HEK293 (cell line): ENCODE measurements at regions not wholly inside any gene's neighbourhood (a gene's known extent, or its start where the extent isn't known, plus 50 kb on each side); places are given as distances from the start of the nearest gene placed in this dataset.

Source experiments
- CTCF ChIA-PET: fragments of 350-600 bp; formaldehyde crosslinking; extraction: SDS; loops from one replicate; lab custom pipeline; 2021; ENCODE audit warnings: antibody characterized with exemption; lab: Yijun Ruan, JAX
- POLR2A ChIA-PET: fragments of 300-600 bp; formaldehyde crosslinking; extraction: SDS; loops from one replicate; lab custom pipeline; 2020; ENCODE audit warnings: antibody characterized with exemption, inconsistent platforms; lab: Yijun Ruan, JAX
- H3K27ac ChIP-seq: fragments of 200-500 bp; sonication (Bioruptor generic); 2 replicates; pipeline ENCODE4 v1.5.1; 2014; ENCODE audit warnings: low read depth, low read length, control low read depth, inconsistent platforms; ENCODE audit errors: extremely low read depth
- H3K36me3 ChIP-seq, 2 experiments: fragments of 200-500 bp in 1 of 2; sonication (Bioruptor generic) in 1 of 2; 1 replicate in 1 of 2; 2 replicates in 1 of 2; pipeline ENCODE4 v1.5.1; 2014 to 2017; ENCODE audit warnings: inconsistent platforms in 2 of 2, low read length in 2 of 2; ENCODE audit not compliant: control insufficient read depth in 2 of 2, insufficient read depth in 1 of 2
- H3K4me1 ChIP-seq: fragments of 200-500 bp; sonication (Bioruptor generic); 2 replicates; pipeline ENCODE4 v1.5.1; 2014; ENCODE audit warnings: mild to moderate bottlenecking, low read length, inconsistent platforms; ENCODE audit not compliant: control insufficient read depth, insufficient read depth
- H3K4me3 ChIP-seq: 2 replicates; pipeline ENCODE4 v1.5.1; 2011; ENCODE audit warnings: low read depth, mild to moderate bottlenecking, control low read depth, low read length, moderate library complexity
- H3K9me3 ChIP-seq: fragments of 200-500 bp; sonication (Bioruptor generic); 2 replicates; pipeline ENCODE4 v1.5.1; 2014; ENCODE audit warnings: low read depth, low read length, inconsistent platforms; ENCODE audit not compliant: control insufficient read depth, insufficient read depth
- CTCF ChIP-seq: fragments of 450-650 bp; formaldehyde crosslinking; IDR thresholded peaks from 2 replicates; pipeline ENCODE4 v1.5.1; 2016; ENCODE audit warnings: missing biosample characterization, missing genetic modification characterization
- ELK4 ChIP-seq: IDR thresholded peaks from 2 replicates; pipeline ENCODE4 v1.6.1; 2011; ENCODE audit warnings: mild to moderate bottlenecking, low read depth, low read length, borderline replicate concordance
- GLIS2 ChIP-seq: fragments of 450-650 bp; formaldehyde crosslinking; IDR thresholded peaks from 2 replicates; pipeline ENCODE4 v1.5.1; 2016; ENCODE audit warnings: missing biosample characterization, missing genetic modification characterization
- KLF16 ChIP-seq: fragments of 450-650 bp; formaldehyde crosslinking; IDR thresholded peaks from 2 replicates; pipeline ENCODE4 v1.5.1; 2017; ENCODE audit warnings: missing biosample characterization, missing genetic modification characterization
- OVOL3 ChIP-seq: fragments of 450-650 bp; formaldehyde crosslinking; IDR thresholded peaks from 2 replicates; pipeline ENCODE4 v1.5.1; 2016; ENCODE audit warnings: missing biosample characterization, missing genetic modification characterization
- PRDM1 ChIP-seq: fragments of 450-650 bp; formaldehyde crosslinking; IDR thresholded peaks from 2 replicates; pipeline ENCODE4; 2016; ENCODE audit warnings: missing biosample characterization, missing genetic modification characterization
- SCRT2 ChIP-seq: fragments of 450-650 bp; formaldehyde crosslinking; IDR thresholded peaks from 2 replicates; pipeline ENCODE4 v1.5.1; 2016; ENCODE audit warnings: missing biosample characterization, missing genetic modification characterization
- ZNF138 ChIP-seq: fragments of 450-650 bp; formaldehyde crosslinking; IDR thresholded peaks from 2 replicates; pipeline ENCODE4 v1.5.1; 2016; ENCODE audit warnings: missing biosample characterization, missing genetic modification characterization, borderline replicate concordance
- ZNF169 ChIP-seq: fragments of 450-650 bp; formaldehyde crosslinking; IDR thresholded peaks from 2 replicates; pipeline ENCODE4 v1.5.1; 2016; ENCODE audit warnings: missing biosample characterization, missing genetic modification characterization
- ZNF221 ChIP-seq: fragments of 450-650 bp; formaldehyde crosslinking; IDR thresholded peaks from 2 replicates; pipeline ENCODE4 v1.5.1; 2017; ENCODE audit warnings: missing biosample characterization, missing genetic modification characterization, borderline replicate concordance
- ZNF23 ChIP-seq: fragments of 450-650 bp; formaldehyde crosslinking; IDR thresholded peaks from 2 replicates; pipeline ENCODE4 v1.5.1; 2016; ENCODE audit warnings: missing biosample characterization, missing genetic modification characterization, borderline replicate concordance
- ZNF248 ChIP-seq: fragments of 450-650 bp; formaldehyde crosslinking; IDR thresholded peaks from 2 replicates; pipeline ENCODE4 v1.5.1; 2017; ENCODE audit warnings: missing biosample characterization, missing genetic modification characterization
- ZNF324 ChIP-seq: fragments of 450-650 bp; formaldehyde crosslinking; IDR thresholded peaks from 2 replicates; pipeline ENCODE4 v1.5.1; 2016; ENCODE audit warnings: missing biosample characterization, missing genetic modification characterization
- ZNF37A ChIP-seq: fragments of 450-650 bp; IDR thresholded peaks from 2 replicates; pipeline ENCODE4 v1.5.1; 2018; ENCODE audit warnings: missing biosample characterization, missing genetic modification characterization
- ZNF654 ChIP-seq: fragments of 450-650 bp; formaldehyde crosslinking; IDR thresholded peaks from 2 replicates; pipeline ENCODE4 v1.5.1; 2016; ENCODE audit warnings: low read depth, missing biosample characterization, missing genetic modification characterization
- ZNF670 ChIP-seq: fragments of 450-650 bp; formaldehyde crosslinking; IDR thresholded peaks from 2 replicates; pipeline ENCODE4 v1.5.1; 2016; ENCODE audit warnings: missing biosample characterization, missing genetic modification characterization, low read depth
- ZNF701 ChIP-seq: fragments of 450-650 bp; formaldehyde crosslinking; IDR thresholded peaks from 2 replicates; pipeline ENCODE4 v1.5.1; 2016; ENCODE audit warnings: missing biosample characterization, missing genetic modification characterization
- ZNF704 ChIP-seq: fragments of 450-650 bp; formaldehyde crosslinking; IDR thresholded peaks from 2 replicates; pipeline ENCODE4 v1.5.1; 2016; ENCODE audit warnings: missing biosample characterization, missing genetic modification characterization
- TF ChIP-seq, protein P1 (sequence below): fragments of 450-650 bp; formaldehyde crosslinking; IDR thresholded peaks from 2 replicates; pipeline ENCODE4 v1.5.1; 2017; ENCODE audit warnings: missing biosample characterization, missing genetic modification characterization
- TF ChIP-seq, protein P2 (sequence below): fragments of 450-650 bp; formaldehyde crosslinking; IDR thresholded peaks from 2 replicates; pipeline ENCODE4 v1.5.1; 2016; ENCODE audit warnings: missing biosample characterization, missing genetic modification characterization, low read depth
- TF ChIP-seq, protein P3 (sequence below): fragments of 450-650 bp; formaldehyde crosslinking; IDR thresholded peaks from 2 replicates; pipeline ENCODE4 v1.5.1; 2016; ENCODE audit warnings: missing biosample characterization, missing genetic modification characterization

GRCh38 chr5:89263846-89264245 is 380.9 kb upstream of the MEF2C start (continued):
- TF ChIP-seq ZNF37A (tag by site-specific recombination) (no peak), ZNF704 (tag by site-specific recombination) (no peak), SCRT2 (tag by site-specific recombination) (no peak)
- TF ChIP-seq, protein P1, sequence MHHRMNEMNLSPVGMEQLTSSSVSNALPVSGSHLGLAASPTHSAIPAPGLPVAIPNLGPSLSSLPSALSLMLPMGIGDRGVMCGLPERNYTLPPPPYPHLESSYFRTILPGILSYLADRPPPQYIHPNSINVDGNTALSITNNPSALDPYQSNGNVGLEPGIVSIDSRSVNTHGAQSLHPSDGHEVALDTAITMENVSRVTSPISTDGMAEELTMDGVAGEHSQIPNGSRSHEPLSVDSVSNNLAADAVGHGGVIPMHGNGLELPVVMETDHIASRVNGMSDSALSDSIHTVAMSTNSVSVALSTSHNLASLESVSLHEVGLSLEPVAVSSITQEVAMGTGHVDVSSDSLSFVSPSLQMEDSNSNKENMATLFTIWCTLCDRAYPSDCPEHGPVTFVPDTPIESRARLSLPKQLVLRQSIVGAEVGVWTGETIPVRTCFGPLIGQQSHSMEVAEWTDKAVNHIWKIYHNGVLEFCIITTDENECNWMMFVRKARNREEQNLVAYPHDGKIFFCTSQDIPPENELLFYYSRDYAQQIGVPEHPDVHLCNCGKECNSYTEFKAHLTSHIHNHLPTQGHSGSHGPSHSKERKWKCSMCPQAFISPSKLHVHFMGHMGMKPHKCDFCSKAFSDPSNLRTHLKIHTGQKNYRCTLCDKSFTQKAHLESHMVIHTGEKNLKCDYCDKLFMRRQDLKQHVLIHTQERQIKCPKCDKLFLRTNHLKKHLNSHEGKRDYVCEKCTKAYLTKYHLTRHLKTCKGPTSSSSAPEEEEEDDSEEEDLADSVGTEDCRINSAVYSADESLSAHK: no peak

DNA sequence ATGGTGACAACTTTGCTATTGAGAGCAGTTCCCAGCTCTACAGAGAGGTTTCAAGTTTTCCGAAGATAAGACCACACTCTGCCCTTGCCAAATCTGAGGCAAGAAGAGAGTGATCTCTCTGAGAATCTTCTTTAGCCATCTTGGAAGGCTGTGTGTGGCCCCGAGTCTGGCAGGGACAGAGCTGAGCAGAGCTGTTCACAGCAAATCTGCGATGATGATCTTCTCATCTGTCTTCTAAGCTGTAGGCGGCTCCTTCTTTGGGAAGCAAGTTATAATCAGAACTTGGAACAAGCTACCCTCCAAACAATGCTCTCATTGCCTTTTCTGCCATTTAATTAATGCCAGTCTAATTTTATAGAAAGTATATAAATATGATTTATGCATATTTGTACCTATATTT is 379.0 kb upstream of the MEF2C start:
- Histone ChIP-seq H3K36me3 (no peaks in the 10 kb centered on the region), H3K4me3 (no peak overlapping the region), H3K9me3 (no peaks in the 10 kb centered on the region), H3K27ac (no peak overlapping the region), H3K4me1 (no peaks in the 10 kb centered on the region)
- TF ChIP-seq ELK4 (no peak), GLIS2 (tag by site-specific recombination) (no peak), OVOL3 (tag by site-specific recombination) (no peak), ZNF138 (tag by site-specific recombination) (no peak), KLF16 (tag by site-specific recombination) (no peak), ZNF670 (tag by site-specific recombination) (no peak)
- TF ChIP-seq, protein P2, sequence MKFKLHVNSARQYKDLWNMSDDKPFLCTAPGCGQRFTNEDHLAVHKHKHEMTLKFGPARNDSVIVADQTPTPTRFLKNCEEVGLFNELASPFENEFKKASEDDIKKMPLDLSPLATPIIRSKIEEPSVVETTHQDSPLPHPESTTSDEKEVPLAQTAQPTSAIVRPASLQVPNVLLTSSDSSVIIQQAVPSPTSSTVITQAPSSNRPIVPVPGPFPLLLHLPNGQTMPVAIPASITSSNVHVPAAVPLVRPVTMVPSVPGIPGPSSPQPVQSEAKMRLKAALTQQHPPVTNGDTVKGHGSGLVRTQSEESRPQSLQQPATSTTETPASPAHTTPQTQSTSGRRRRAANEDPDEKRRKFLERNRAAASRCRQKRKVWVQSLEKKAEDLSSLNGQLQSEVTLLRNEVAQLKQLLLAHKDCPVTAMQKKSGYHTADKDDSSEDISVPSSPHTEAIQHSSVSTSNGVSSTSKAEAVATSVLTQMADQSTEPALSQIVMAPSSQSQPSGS: no peak
- ChIA-PET POLR2A (no interaction called here), CTCF (no interaction called here)

GRCh38 chr5:89260254-89260653 is 377.3 kb upstream of the MEF2C start:
- TF ChIP-seq PRDM1 (tag by site-specific recombination) (no peak), ZNF654 (0 out of 2 replicates have a peak, but pooled peaks have one; percentile 5), ZNF248 (tag by site-specific recombination) (no peak)
- ChIA-PET POLR2A (no interaction called here), CTCF (no interaction called here)
- H3K4me3 ChIP-seq: no peak overlapping the region
- no peak overlapping the region for H3K27ac ChIP-seq
- no peaks in the 10 kb centered on the region for H3K9me3 ChIP-seq
- H3K36me3 ChIP-seq: no peaks in the 10 kb centered on the region
- no peaks in the 10 kb centered on the region for H3K4me1 ChIP-seq

GRCh38 chr5:89255845-89256463 is 373.0 kb upstream of the MEF2C start:
- Histone ChIP-seq H3K4me1 (no peaks in the 10 kb centered on the region), H3K36me3 (no peaks in the 10 kb centered on the region), H3K27ac (no peak overlapping the region), H3K4me3 (no peak overlapping the region), H3K9me3 (no peaks in the 10 kb centered on the region)
- POLR2A ChIA-PET: no interaction called here
- CTCF ChIA-PET: no interaction called here
- TF ChIP-seq ZNF701 (tag by site-specific recombination): no peak
- no peak for TF ChIP-seq ZNF169 (tag by site-specific recombination)
- no peak for TF ChIP-seq ZNF23 (tag by site-specific recombination)
- no peak for TF ChIP-seq ZNF37A (tag by site-specific recombination)
- TF ChIP-seq CTCF (tag by site-specific recombination): no peak
- TF ChIP-seq ZNF221 (tag by site-specific recombination): no peak
- TF ChIP-seq ZNF324 (tag by site-specific recombination): no peak
- TF ChIP-seq, protein P3, sequence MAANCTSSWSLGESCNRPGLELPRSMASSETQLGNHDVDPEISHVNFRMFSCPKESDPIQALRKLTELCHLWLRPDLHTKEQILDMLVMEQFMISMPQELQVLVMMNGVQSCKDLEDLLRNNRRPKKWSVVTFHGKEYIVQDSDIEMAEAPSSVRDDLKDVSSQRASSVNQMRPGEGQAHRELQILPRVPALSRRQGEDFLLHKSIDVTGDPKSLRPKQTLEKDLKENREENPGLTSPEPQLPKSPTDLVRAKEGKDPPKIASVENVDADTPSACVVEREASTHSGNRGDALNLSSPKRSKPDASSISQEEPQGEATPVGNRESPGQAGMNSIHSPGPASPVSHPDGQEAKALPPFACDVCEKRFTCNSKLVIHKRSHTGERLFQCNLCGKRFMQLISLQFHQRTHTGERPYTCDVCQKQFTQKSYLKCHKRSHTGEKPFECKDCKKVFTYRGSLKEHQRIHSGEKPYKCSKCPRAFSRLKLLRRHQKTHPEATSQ (tag by site-specific recombination): no peak
- TF ChIP-seq PRDM1 (tag by site-specific recombination): no peak
